ENCODE measurements at regions not wholly inside any gene's neighbourhood (a gene's known extent, or its start where the extent isn't known, plus 50 kb on each side); places are given as distances from the start of the nearest gene placed in this dataset.

- peak in 1 of 2 experiments; percentile 4 for DNase-seq (ENCODE audit: low read depth in 1 of 2, low spot score in 1 of 2)
- no peak overlapping the region for H3K4me2 ChIP-seq
Measured at GRCh38 chr7:81297317-81297716, 378.5 kb upstream of the SEMA3C start.

GRCh38 chr7:81296726-81297125 lies 377.9 kb upstream of the SEMA3C start:
- DNase-seq (ENCODE audit: low read depth in 1 of 2, low spot score in 1 of 2): no peak

More at GRCh38 chr7:81297317-81297716, 378.5 kb upstream of the SEMA3C start:
- TF ChIP-seq BCL3 (IDR thresholded peaks at IDR 0.05): no peak
- no peak for TF ChIP-seq ZC3H11A (IDR thresholded peaks at IDR 0.05)
- TF ChIP-seq ZFP36 (IDR thresholded peaks at IDR 0.05; ENCODE audit: borderline replicate concordance, partially characterized antibody): no peak
- TF ChIP-seq JUN (IDR thresholded peaks at IDR 0.05): no peak
- no peak for TF ChIP-seq CBX2 (IDR thresholded peaks at IDR 0.05; ENCODE audit: borderline replicate concordance, low read depth)
- TF ChIP-seq EP300 (IDR thresholded peaks at IDR 0.05): no peak
- TF ChIP-seq E2F6 (IDR thresholded peaks at IDR 0.05; ENCODE audit: borderline replicate concordance, low read depth): no peak
- no peak for TF ChIP-seq FOSL2 (IDR thresholded peaks at IDR 0.05)
- TF ChIP-seq FOSL2 (CRISPR knock-in tag; IDR thresholded peaks at IDR 0.05): no peak
- no peak for TF ChIP-seq GATA3 (IDR thresholded peaks at IDR 0.05; ENCODE audit: borderline replicate concordance)
- TF ChIP-seq RFX5 (IDR thresholded peaks at IDR 0.05): no peak
- no peak for TF ChIP-seq FOXS1 (CRISPR knock-in tag; IDR thresholded peaks at IDR 0.05)
- TF ChIP-seq ZSCAN20 (CRISPR knock-in tag; IDR thresholded peaks at IDR 0.05): no peak
- TF ChIP-seq SREBF2 (IDR thresholded peaks at IDR 0.05): no peak
- no peak for TF ChIP-seq RARB (CRISPR knock-in tag; IDR thresholded peaks at IDR 0.05)
- TF ChIP-seq REST (IDR thresholded peaks at IDR 0.05): no peak
- TF ChIP-seq EHMT2 (IDR thresholded peaks at IDR 0.05; ENCODE audit: low read depth): no peak
- CTCF ChIA-PET: no interaction called here
- H3K27ac ChIP-seq: no peak overlapping the region
- FAIRE-seq (no peak), ATAC-seq (no peak)
- POLR2A ChIA-PET: no interaction called here
- WGBS (ENCODE audit: missing lambda C conversion rate): 33% methylated on average over 2 of the region's 2 CpGs
- H3K9me3 ChIP-seq: no peaks in the 10 kb centered on the region
- no peak overlapping the region for H3K4me3 ChIP-seq
- peaks cover 38% of the 10 kb centered on the region for H3K4me1 ChIP-seq

More at GRCh38 chr7:81296726-81297125, 377.9 kb upstream of the SEMA3C start:
- H3K4me2 ChIP-seq: no peak overlapping the region
- H3K27ac ChIP-seq: no peak overlapping the region
- POLR2A ChIA-PET: no interaction called here
- 66% methylated on average over 2 of the region's 2 CpGs for WGBS (ENCODE audit: missing lambda C conversion rate)
- no peak overlapping the region for H3K4me3 ChIP-seq
- TF ChIP-seq PBX3 (IDR thresholded peaks at IDR 0.05) (no peak), KDM1A (IDR thresholded peaks at IDR 0.05; ENCODE audit: low read depth) (no peak), RARB (CRISPR knock-in tag; IDR thresholded peaks at IDR 0.05) (no peak), ZSCAN20 (CRISPR knock-in tag; IDR thresholded peaks at IDR 0.05) (no peak), SMC3 (IDR thresholded peaks at IDR 0.05) (no peak), TP53 (CRISPR knock-in tag; IDR thresholded peaks at IDR 0.05) (no peak), EHMT2 (IDR thresholded peaks at IDR 0.05; ENCODE audit: low read depth) (no peak), HEYL (CRISPR knock-in tag; IDR thresholded peaks at IDR 0.05) (no peak), MYC (IDR thresholded peaks at IDR 0.05; ENCODE audit: borderline replicate concordance, low read length) (no peak), CHD4 (IDR thresholded peaks at IDR 0.05; ENCODE audit: borderline replicate concordance) (no peak), NR3C1 (IDR thresholded peaks at IDR 0.05) (no peak), GATA3 (IDR thresholded peaks at IDR 0.05; ENCODE audit: borderline replicate concordance) (no peak), POLR2AphosphoS2 (conservative IDR thresholded peaks at IDR 0.05; ENCODE audit: low read length) (no peak), FOSB (CRISPR knock-in tag; IDR thresholded peaks at IDR 0.05) (no peak)
- ATAC-seq (no peak), FAIRE-seq (no peak)
- no peaks in the 10 kb centered on the region for H3K9me3 ChIP-seq
- CTCF ChIA-PET: no interaction called here
- peaks cover 38% of the 10 kb centered on the region for H3K4me1 ChIP-seq
